OCI-LY7 (cell line): ENCODE measurements at regions not wholly inside any gene's neighbourhood (a gene's known extent, or its start where the extent isn't known, plus 50 kb on each side); places are given as distances from the start of the nearest gene placed in this dataset.
"Not testable (repeated sequence)": the region's sequence is repeated elsewhere in the genome, so short reads cannot be mapped to it uniquely, and the experiment has no call there.

Experiments used
- BruUV-seq: library from RNA; stranded (reverse); fragments of 400-500 nt; replicated peaks from 2 replicates; lab custom pipeline; 2021; lab: Mats Ljungman, UMichigan
- CTCF ChIA-PET: fragments of 300-600 bp; sonication (Branson Sonifier 250); formaldehyde crosslinking; loops from one replicate; lab custom pipeline; 2022; ENCODE audit warnings: antibody characterized with exemption; ENCODE audit not compliant: unreplicated experiment; lab: Charles Lee
- POLR2A ChIA-PET: fragments of 300-600 bp; sonication (Branson Sonifier 250); formaldehyde crosslinking; loops from one replicate; lab custom pipeline; 2022; ENCODE audit warnings: antibody characterized with exemption; lab: Charles Lee
- DNase-seq: peaks from one replicate; pipeline ENCODE4 v3.0.0-alpha.2; 2015; ENCODE audit warnings: low spot score
- H2AFZ ChIP-seq: fragments of 200-600 bp; sonication (generic), shearing (Covaris generic); 2 replicates; pipeline ENCODE4 v1.6.1; 2014; ENCODE audit warnings: mild to moderate bottlenecking, antibody characterized with exemption, low read length, moderate library complexity
- H3K27ac ChIP-seq: fragments of 200-600 bp; sonication (generic); 2 replicates; pipeline ENCODE4 v1.5.1; 2014; ENCODE audit warnings: mixed run types, low read depth, mild to moderate bottlenecking, moderate library complexity, low read length, inconsistent platforms; ENCODE audit not compliant: poor library complexity, severe bottlenecking
- H3K36me3 ChIP-seq: fragments of 200-600 bp; sonication (generic); 2 replicates; pipeline ENCODE4 v1.6.1; 2014; ENCODE audit warnings: mild to moderate bottlenecking, antibody characterized with exemption, low read length, moderate library complexity, mixed read lengths; ENCODE audit not compliant: insufficient read depth
- H3K4me1 ChIP-seq: fragments of 200-600 bp; sonication (generic); 2 replicates; pipeline ENCODE4 v1.5.1; 2014; ENCODE audit warnings: mild to moderate bottlenecking, low read length; ENCODE audit not compliant: insufficient read depth, poor library complexity, severe bottlenecking
- H3K4me2 ChIP-seq: fragments of 200-600 bp; sonication (generic); 2 replicates; pipeline ENCODE4 v1.6.1; 2014; ENCODE audit warnings: mild to moderate bottlenecking, low read length
- H3K4me3 ChIP-seq: fragments of 200-600 bp; sonication (generic); 2 replicates; pipeline ENCODE4 v1.5.1; 2014; ENCODE audit warnings: mild to moderate bottlenecking, low read depth, low read length; ENCODE audit not compliant: poor library complexity, severe bottlenecking
- H3K79me2 ChIP-seq: fragments of 200-600 bp; sonication (generic); 2 replicates; pipeline ENCODE4 v1.6.1; 2016; ENCODE audit warnings: low read depth, mild to moderate bottlenecking, low read length, moderate library complexity, mixed read lengths; ENCODE audit not compliant: insufficient read depth
- H3K9me2 ChIP-seq: fragments of 200-600 bp; sonication (generic); 2 replicates; pipeline ENCODE4 v1.6.1; 2016; ENCODE audit warnings: mild to moderate bottlenecking, low read length, mixed read lengths; ENCODE audit not compliant: insufficient read depth
- H3K9me3 ChIP-seq: fragments of 200-600 bp; sonication (generic); 2 replicates; pipeline ENCODE4 v1.6.1; 2014; ENCODE audit warnings: mild to moderate bottlenecking, mixed run types, low read length, mixed read lengths
- H4K20me1 ChIP-seq: fragments of 200-600 bp; sonication (generic); 2 replicates; pipeline ENCODE4 v1.6.1; 2014; ENCODE audit warnings: mild to moderate bottlenecking, antibody characterized with exemption, low read length, moderate library complexity, mixed read lengths; ENCODE audit not compliant: insufficient read depth
- EZH2phosphoT487 ChIP-seq: fragments of 200-600 bp; sonication (generic); IDR thresholded peaks from 2 replicates; pipeline ENCODE4 v1.6.1; 2018; ENCODE audit warnings: low read depth, borderline replicate concordance, mild to moderate bottlenecking, mixed run types, antibody characterized with exemption, low read length, moderate library complexity, mixed read lengths
- intact Hi-C: fragments of 100-400 bp; cut with micrococcal nuclease; formaldehyde crosslinking; loops from one replicate; pipeline ENCODE4 v1.10.0; 2022; ENCODE audit not compliant: unreplicated experiment
- TF ChIP-seq, protein P1 (sequence below): fragments of 200-600 bp; sonication (generic); conservative IDR thresholded peaks from 2 replicates; pipeline ENCODE4 v1.5.1; 2014; ENCODE audit warnings: mild to moderate bottlenecking, antibody characterized with exemption, low read length, moderate library complexity, mixed read lengths

DNA sequence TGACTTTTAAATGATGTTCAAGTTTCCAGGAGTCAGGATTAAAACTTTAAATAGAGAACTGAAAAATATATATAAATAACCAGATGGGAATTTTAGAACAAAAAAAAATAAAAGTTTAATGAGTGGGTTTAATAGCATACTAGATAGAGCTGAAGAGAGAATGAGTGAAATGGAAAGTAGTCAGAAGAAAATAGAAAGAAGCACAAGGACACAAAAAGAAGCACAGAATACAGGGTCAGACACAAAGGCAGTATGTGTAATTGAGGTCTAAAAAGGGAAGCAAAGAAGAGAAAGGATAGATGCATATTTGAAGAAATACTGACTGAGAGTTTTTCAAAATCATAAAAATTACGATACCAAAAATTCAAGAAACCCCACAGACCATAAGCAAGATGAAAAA is 159.8 kb upstream of the FERMT1 start:
- Histone ChIP-seq H3K36me3 (no peaks in the 10 kb centered on the region), H3K9me3 (peaks cover 15% of the 10 kb centered on the region; the same call in 1 of the 2 replicates), H3K27ac (no peak overlapping the region), H3K4me1 (no peaks in the 10 kb centered on the region), H3K4me3 (no peak overlapping the region), H3K4me2 (no peak overlapping the region), H4K20me1 (no peaks in the 10 kb centered on the region), H3K9me2 (no peaks in the 10 kb centered on the region), H2AFZ (no peak overlapping the region), H3K79me2 (no peaks in the 10 kb centered on the region)
- intact Hi-C loops, result no loop called here
- TF ChIP-seq, protein P1, sequence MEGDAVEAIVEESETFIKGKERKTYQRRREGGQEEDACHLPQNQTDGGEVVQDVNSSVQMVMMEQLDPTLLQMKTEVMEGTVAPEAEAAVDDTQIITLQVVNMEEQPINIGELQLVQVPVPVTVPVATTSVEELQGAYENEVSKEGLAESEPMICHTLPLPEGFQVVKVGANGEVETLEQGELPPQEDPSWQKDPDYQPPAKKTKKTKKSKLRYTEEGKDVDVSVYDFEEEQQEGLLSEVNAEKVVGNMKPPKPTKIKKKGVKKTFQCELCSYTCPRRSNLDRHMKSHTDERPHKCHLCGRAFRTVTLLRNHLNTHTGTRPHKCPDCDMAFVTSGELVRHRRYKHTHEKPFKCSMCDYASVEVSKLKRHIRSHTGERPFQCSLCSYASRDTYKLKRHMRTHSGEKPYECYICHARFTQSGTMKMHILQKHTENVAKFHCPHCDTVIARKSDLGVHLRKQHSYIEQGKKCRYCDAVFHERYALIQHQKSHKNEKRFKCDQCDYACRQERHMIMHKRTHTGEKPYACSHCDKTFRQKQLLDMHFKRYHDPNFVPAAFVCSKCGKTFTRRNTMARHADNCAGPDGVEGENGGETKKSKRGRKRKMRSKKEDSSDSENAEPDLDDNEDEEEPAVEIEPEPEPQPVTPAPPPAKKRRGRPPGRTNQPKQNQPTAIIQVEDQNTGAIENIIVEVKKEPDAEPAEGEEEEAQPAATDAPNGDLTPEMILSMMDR, result no peak
- no peak for DNase-seq
- ChIA-PET POLR2A (no interaction called here), CTCF (no interaction called here)
- BruUV-seq, result no TSS peak

DNA sequence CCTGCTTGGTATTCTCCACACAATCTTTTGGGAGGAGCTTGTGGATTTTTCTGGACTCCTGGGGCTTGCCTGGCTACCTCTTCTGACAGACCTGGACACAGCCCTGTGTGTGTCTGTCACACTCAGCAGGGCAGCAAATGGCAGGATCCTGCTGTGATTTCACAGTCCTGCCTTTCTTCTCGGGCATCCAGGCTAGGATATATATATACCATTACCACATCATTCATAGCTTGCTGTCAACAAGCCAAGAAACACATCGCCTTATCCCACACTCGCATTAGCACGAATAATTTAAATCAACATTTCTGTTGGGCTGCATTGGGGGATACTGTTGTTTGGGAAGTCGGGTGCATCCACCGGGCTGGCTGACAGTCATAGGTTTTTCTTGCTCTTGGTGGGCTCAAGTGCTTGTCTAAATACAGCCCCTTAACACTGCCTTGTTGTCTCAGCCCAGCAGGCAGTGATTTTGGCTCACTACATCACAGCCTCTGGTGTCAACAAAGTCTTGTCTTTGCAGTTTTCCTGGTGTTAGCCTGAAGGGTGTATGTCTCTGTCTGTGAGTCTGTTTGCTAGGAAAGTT is 154.9 kb upstream of the FERMT1 start:
- Histone ChIP-seq H3K4me3 (no peak overlapping the region), H3K27ac (no peak overlapping the region), H3K9me3 (peaks cover 8% of the 10 kb centered on the region; the same call in 1 of the 2 replicates), H4K20me1 (no peaks in the 10 kb centered on the region), H3K36me3 (no peaks in the 10 kb centered on the region), H3K4me2 (no peak overlapping the region), H2AFZ (no peak overlapping the region), H3K4me1 (no peaks in the 10 kb centered on the region), H3K9me2 (no peaks in the 10 kb centered on the region), H3K79me2 (no peaks in the 10 kb centered on the region)
- ChIA-PET POLR2A (no interaction called here), CTCF (no interaction called here)
- TF ChIP-seq, protein P1, result no peak
- no peak for TF ChIP-seq EZH2phosphoT487
- BruUV-seq, result no TSS peak
- no peak for DNase-seq
- intact Hi-C loops, result no loop called here

DNA sequence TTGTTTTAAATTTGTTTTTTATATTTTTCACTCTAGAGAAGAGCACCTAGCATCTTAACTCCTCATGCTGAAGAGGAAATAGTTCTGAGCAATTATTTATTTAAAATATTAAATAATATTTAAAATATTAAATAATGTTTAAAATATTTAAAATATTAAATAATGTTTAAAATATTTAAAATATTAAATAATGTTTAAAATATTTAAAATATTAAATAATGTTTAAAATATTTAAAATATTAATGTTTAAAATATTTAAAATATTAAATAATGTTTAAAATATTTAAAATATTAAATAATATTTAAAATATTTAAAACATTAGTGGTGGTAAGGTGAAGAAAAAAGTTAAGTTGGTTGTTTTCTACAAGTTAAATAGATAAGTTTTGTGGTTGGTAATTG is 147.6 kb upstream of the FERMT1 start:
- H3K79me2 ChIP-seq, H3K36me3 ChIP-seq, intact Hi-C loops, H3K4me3 ChIP-seq, H3K4me1 ChIP-seq, H2AFZ ChIP-seq, H3K4me2 ChIP-seq, BruUV-seq, H4K20me1 ChIP-seq, H3K9me3 ChIP-seq, H3K9me2 ChIP-seq, DNase-seq, CTCF ChIA-PET, H3K27ac ChIP-seq: not testable (repeated sequence)
- POLR2A ChIA-PET, result interaction anchor here (0.6 to 0.8 kb wide), 2 partner anchors 36 to 298 kb away, joined by 3 read pairs; no protein-coding TSS in a partner anchor
